DND-41 (cell line): ENCODE measurements at regions not wholly inside any gene's neighbourhood (a gene's known extent, or its start where the extent isn't known, plus 50 kb on each side); places are given as distances from the start of the nearest gene placed in this dataset.

Experiments used
- ATAC-seq: fragments of 200-7000 bp; cut with Tn5 transposase; 3 replicates; pipeline ENCODE4 v1.9.1; 2021; ENCODE audit warnings: low read depth; ENCODE audit not compliant: insufficient read depth
- DNase-seq: peaks from one replicate; pipeline ENCODE4 v3.0.0-alpha.2; 2020
- H2AFZ ChIP-seq: 2 replicates; pipeline ENCODE4 v1.6.0; 2012; ENCODE audit warnings: low read depth, low read length
- H3K27ac ChIP-seq: 2 replicates; pipeline ENCODE4 v1.5.1; 2012; ENCODE audit warnings: low read length, inconsistent platforms
- H3K27me3 ChIP-seq: fragments of 200-600 bp; sonication (generic); 2 replicates; pipeline ENCODE4 v1.6.0; 2012; ENCODE audit warnings: low read length, mild to moderate bottlenecking, inconsistent platforms; ENCODE audit not compliant: insufficient read depth, poor library complexity
- H3K36me3 ChIP-seq: 2 replicates; pipeline ENCODE4 v1.5.1; 2012; ENCODE audit warnings: low read length, inconsistent platforms; ENCODE audit not compliant: insufficient read depth
- H3K4me1 ChIP-seq: 2 replicates; pipeline ENCODE4 v1.5.1; 2012; ENCODE audit warnings: mild to moderate bottlenecking, low read length; ENCODE audit not compliant: insufficient read depth
- H3K4me2 ChIP-seq: 2 replicates; pipeline ENCODE4 v1.6.0; 2012; ENCODE audit warnings: mild to moderate bottlenecking, moderate library complexity, low read length, inconsistent platforms; ENCODE audit not compliant: insufficient read depth
- H3K4me3 ChIP-seq, 2 experiments: fragments of 200-600 bp in 1 of 2; shearing (Covaris generic) in 1 of 2; 2 replicates each; pipeline ENCODE4 v1.5.1; 2012 to 2016; ENCODE audit warnings: inconsistent platforms in 2 of 2, low read length in 2 of 2, mild to moderate bottlenecking in 2 of 2, low read depth in 1 of 2, moderate library complexity in 1 of 2
- H3K79me2 ChIP-seq: 2 replicates; pipeline ENCODE4 v1.6.0; 2012; ENCODE audit warnings: low read length, inconsistent platforms; ENCODE audit not compliant: insufficient read depth
- H3K9ac ChIP-seq: 2 replicates; pipeline ENCODE4 v1.6.0; 2012; ENCODE audit warnings: low read depth, mild to moderate bottlenecking, inconsistent platforms, low read length, moderate library complexity
- H3K9me3 ChIP-seq: 2 replicates; pipeline ENCODE4 v1.5.1; 2012; ENCODE audit warnings: low read length, moderate library complexity, mild to moderate bottlenecking, inconsistent platforms; ENCODE audit not compliant: insufficient read depth, severe bottlenecking
- H4K20me1 ChIP-seq: 2 replicates; pipeline ENCODE4 v1.6.0; 2012; ENCODE audit warnings: low read length; ENCODE audit not compliant: insufficient read depth
- EZH2 ChIP-seq: IDR thresholded peaks from 3 replicates; pipeline ENCODE4 v1.6.1; 2012; ENCODE audit warnings: borderline replicate concordance, low read depth, mild to moderate bottlenecking, moderate library complexity, low read length, inconsistent platforms; ENCODE audit not compliant: severe bottlenecking
- TF ChIP-seq, protein P1 (sequence below): IDR thresholded peaks from 2 replicates; pipeline ENCODE4 v1.5.1; 2012; ENCODE audit warnings: borderline replicate concordance, low read length, moderate library complexity, mild to moderate bottlenecking; ENCODE audit not compliant: poor library complexity, severe bottlenecking; ENCODE audit errors: extremely low read depth

DNA sequence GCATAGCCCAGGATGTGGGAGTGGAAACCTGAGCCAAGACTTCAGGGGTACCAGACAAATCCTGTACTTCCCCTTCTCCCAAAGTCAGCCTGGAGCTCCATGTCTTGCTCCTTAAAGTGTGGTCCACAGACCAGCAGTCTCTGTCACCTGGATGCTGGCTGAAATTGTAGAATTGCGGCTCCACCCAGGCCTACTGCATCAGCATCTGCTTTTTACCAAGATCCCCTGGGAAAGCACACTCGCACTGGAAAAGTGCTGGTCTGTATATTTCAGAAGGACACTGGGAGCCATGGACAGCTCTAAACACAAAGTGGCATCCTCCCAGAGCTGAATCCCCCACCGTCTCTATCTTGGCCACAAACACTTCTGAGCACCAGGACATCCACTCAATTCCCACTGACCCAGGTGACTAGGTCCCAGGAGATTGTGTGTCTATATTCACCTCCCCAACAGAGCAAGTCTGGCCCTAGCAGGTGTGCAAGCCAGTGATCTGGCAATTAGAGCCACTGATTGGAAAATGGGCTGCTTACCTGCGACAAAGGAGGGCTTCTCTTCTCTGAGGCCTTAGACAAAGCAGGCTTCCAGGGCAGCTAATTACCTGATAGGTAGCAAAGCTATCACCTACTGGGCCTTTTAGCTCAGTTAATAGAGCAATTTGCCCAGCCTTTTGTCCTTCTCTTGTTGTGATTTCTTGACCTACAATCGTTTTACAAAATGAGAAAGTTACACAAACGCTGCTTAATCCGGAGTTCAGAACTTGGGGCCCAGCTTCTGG is 443.3 kb downstream of the MN1 start:
- Histone ChIP-seq H3K4me1 (no peaks in the 10 kb centered on the region), H3K4me2 (no peak overlapping the region), H3K9me3 (peaks cover 5% of the 10 kb centered on the region), H3K79me2 (no peaks in the 10 kb centered on the region), H3K9ac (no peak overlapping the region), H4K20me1 (no peaks in the 10 kb centered on the region), H3K27me3 (peaks cover 8% of the 10 kb centered on the region), H2AFZ (no peak overlapping the region), H3K27ac (no peak overlapping the region), H3K36me3 (no peaks in the 10 kb centered on the region), H3K4me3 (no peak overlapping the region)
- ATAC-seq (no peak), DNase-seq (no peak)
- TF ChIP-seq EZH2, result no peak
- TF ChIP-seq, protein P1, sequence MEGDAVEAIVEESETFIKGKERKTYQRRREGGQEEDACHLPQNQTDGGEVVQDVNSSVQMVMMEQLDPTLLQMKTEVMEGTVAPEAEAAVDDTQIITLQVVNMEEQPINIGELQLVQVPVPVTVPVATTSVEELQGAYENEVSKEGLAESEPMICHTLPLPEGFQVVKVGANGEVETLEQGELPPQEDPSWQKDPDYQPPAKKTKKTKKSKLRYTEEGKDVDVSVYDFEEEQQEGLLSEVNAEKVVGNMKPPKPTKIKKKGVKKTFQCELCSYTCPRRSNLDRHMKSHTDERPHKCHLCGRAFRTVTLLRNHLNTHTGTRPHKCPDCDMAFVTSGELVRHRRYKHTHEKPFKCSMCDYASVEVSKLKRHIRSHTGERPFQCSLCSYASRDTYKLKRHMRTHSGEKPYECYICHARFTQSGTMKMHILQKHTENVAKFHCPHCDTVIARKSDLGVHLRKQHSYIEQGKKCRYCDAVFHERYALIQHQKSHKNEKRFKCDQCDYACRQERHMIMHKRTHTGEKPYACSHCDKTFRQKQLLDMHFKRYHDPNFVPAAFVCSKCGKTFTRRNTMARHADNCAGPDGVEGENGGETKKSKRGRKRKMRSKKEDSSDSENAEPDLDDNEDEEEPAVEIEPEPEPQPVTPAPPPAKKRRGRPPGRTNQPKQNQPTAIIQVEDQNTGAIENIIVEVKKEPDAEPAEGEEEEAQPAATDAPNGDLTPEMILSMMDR, result no peak

DNA sequence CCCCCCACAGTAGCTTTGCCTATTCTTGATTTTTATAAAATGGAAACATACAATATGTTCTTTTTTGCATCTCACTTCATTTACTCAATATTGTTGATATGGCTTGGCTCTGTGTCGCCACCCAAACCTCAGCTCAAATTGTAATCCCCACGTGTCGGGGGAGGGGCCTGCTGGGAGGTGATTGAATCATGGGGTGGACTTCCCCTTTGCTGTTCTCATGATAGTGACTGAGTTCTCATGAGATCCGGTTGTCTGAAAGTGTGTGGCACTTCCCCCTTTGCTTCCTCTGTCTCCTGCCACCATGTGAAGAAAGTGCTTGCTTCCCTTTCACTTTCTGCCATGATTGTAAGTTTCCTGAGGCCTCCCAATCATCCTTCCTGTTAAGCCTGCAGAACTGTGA is 431.3 kb downstream of the MN1 start:
- Histone ChIP-seq H2AFZ (no peak overlapping the region), H3K79me2 (no peaks in the 10 kb centered on the region), H3K27me3 (peaks cover 3% of the 10 kb centered on the region), H3K36me3 (no peaks in the 10 kb centered on the region), H3K4me2 (no peak overlapping the region), H3K4me3 (no peak overlapping the region), H3K9me3 (no peaks in the 10 kb centered on the region), H3K9ac (no peak overlapping the region), H4K20me1 (no peaks in the 10 kb centered on the region), H3K4me1 (no peaks in the 10 kb centered on the region), H3K27ac (no peak overlapping the region)
- DNase-seq (no peak), ATAC-seq (no peak)
- no peak for TF ChIP-seq EZH2
- TF ChIP-seq, protein P1, result no peak

DNA sequence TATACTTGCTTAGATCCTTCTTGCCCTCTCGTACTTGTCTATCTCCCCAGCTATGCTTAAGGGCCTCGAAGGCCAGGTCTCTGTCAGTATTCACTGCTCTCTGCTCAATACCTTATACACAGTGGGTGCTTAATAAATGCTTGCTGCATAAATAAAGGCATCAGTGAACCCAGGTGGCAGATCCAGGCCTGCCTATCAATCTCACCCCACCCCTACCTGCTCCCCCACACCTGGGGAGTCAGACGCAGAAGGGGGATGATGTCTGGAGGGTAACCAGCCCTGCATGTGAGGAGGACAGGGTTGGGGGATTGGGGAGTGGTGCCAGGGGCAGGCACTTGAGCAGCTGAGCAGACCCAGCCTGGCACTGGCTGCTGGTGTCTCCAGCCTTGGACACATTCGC is 430.6 kb downstream of the MN1 start:
- H2AFZ ChIP-seq, result no peak overlapping the region
- no peak overlapping the region for H3K9ac ChIP-seq
- no peaks in the 10 kb centered on the region for H3K79me2 ChIP-seq
- no peak overlapping the region for H3K4me2 ChIP-seq
- no peaks in the 10 kb centered on the region for H3K27me3 ChIP-seq
- no peak for DNase-seq
- H3K4me1 ChIP-seq, result no peaks in the 10 kb centered on the region
- H3K4me3 ChIP-seq, result no peak overlapping the region
- TF ChIP-seq, protein P1, result no peak
- no peak for TF ChIP-seq EZH2
- no peaks in the 10 kb centered on the region for H3K9me3 ChIP-seq
- H3K36me3 ChIP-seq, result no peaks in the 10 kb centered on the region
- ATAC-seq, result no peak
- H3K27ac ChIP-seq, result no peak overlapping the region
- H4K20me1 ChIP-seq, result no peaks in the 10 kb centered on the region

DNA sequence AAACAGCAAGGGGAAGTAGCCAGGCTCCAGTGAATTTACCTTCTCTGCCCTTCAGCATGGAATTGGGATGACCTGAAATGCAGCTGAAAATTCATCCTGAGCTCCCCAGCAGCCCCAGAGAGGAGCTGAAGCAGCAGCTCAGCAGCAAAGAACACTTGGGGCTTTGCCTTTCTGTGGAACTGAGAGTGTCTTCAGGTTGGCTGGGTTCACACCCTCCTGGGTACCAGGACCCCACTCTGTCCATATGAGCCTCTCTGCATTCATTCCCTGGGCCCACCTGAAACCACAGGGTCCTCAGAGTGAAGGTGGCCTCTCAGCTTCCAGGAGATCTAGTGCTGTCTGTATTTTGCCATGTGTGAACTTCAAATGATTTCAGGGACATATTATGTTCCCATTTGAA is 429.2 kb downstream of the MN1 start:
- Histone ChIP-seq H3K79me2 (no peaks in the 10 kb centered on the region), H3K27ac (no peak overlapping the region), H4K20me1 (no peaks in the 10 kb centered on the region), H3K36me3 (no peaks in the 10 kb centered on the region), H3K4me2 (no peak overlapping the region), H3K4me3 (no peak overlapping the region), H3K4me1 (no peaks in the 10 kb centered on the region), H3K9ac (no peak overlapping the region), H3K9me3 (no peaks in the 10 kb centered on the region), H3K27me3 (no peaks in the 10 kb centered on the region), H2AFZ (no peak overlapping the region)
- ATAC-seq, result no peak
- no peak for DNase-seq
- TF ChIP-seq, protein P1, result no peak
- no peak for TF ChIP-seq EZH2
